IPS DF 4.7 (cell line): ENCODE measurements at regions not wholly inside any gene's neighbourhood (a gene's known extent, or its start where the extent isn't known, plus 50 kb on each side); places are given as distances from the start of the nearest gene placed in this dataset.
"Not testable (repeated sequence)": the region's sequence is repeated elsewhere in the genome, so short reads cannot be mapped to it uniquely, and the experiment has no call there.

Source experiments
- DNase-seq: peaks from one replicate; pipeline ENCODE4 v3.0.0-alpha.2; 2013; ENCODE audit warnings: low spot score; ENCODE audit errors: extremely low read depth

- DNase-seq: no peak
Observed at GRCh38 chr18:44290366-44290977, 390.2 kb upstream of the SETBP1 start.

GRCh38 chr18:44298566-44298965 lies 382.1 kb upstream of the SETBP1 start:
- no peak for DNase-seq

- no peak for DNase-seq
Observed at GRCh38 chr18:44309185-44309584, 371.5 kb upstream of the SETBP1 start.

GRCh38 chr18:44320619-44321460 lies 359.8 kb upstream of the SETBP1 start:
- DNase-seq: peak; percentile 1

- no peak for DNase-seq
Observed at GRCh38 chr18:44321868-44322590, 358.7 kb upstream of the SETBP1 start.

- no peak for DNase-seq
Observed at GRCh38 chr18:44323125-44323524, 357.6 kb upstream of the SETBP1 start.

GRCh38 chr18:44324361-44324760 lies 356.3 kb upstream of the SETBP1 start:
- DNase-seq: no peak

GRCh38 chr18:44325903-44326635 lies 354.6 kb upstream of the SETBP1 start:
- DNase-seq: peak; percentile 38

GRCh38 chr18:44331656-44332570 lies 348.8 kb upstream of the SETBP1 start:
- DNase-seq: no peak

GRCh38 chr18:44341759-44342158 lies 338.9 kb upstream of the SETBP1 start:
- DNase-seq: no peak

GRCh38 chr18:44342162-44342561 lies 338.5 kb upstream of the SETBP1 start:
- no peak for DNase-seq

GRCh38 chr18:44342946-44343345 lies 337.7 kb upstream of the SETBP1 start:
- no peak for DNase-seq

GRCh38 chr18:44343570-44343969 lies 337.1 kb upstream of the SETBP1 start:
- DNase-seq: no peak

- no peak for DNase-seq
Observed at GRCh38 chr18:44356566-44357157, 324.0 kb upstream of the SETBP1 start.

- DNase-seq: no peak
Observed at GRCh38 chr18:44358402-44358801, 322.3 kb upstream of the SETBP1 start.

GRCh38 chr18:44359741-44360140 lies 320.9 kb upstream of the SETBP1 start:
- not testable (repeated sequence) for DNase-seq

- not testable (repeated sequence) for DNase-seq
Observed at GRCh38 chr18:44362213-44362612, 318.5 kb upstream of the SETBP1 start.

- no peak for DNase-seq
Observed at GRCh38 chr18:44370861-44371260, 309.8 kb upstream of the SETBP1 start.

GRCh38 chr18:44374966-44375365 lies 305.7 kb upstream of the SETBP1 start:
- DNase-seq: no peak

- DNase-seq: no peak
Observed at GRCh38 chr18:44386401-44386800, 294.3 kb upstream of the SETBP1 start.
